ENCODE measurements at regions not wholly inside any gene's neighbourhood (a gene's known extent, or its start where the extent isn't known, plus 50 kb on each side); places are given as distances from the start of the nearest gene placed in this dataset.
"Not testable (repeated sequence)": the region's sequence is repeated elsewhere in the genome, so short reads cannot be mapped to it uniquely, and the experiment has no call there.

- ATAC-seq; H3K27me3 Mint-ChIP-seq; H3K36me3 Mint-ChIP-seq; H3K4me1 Mint-ChIP-seq (ENCODE audit: low read depth in 2 of 2); H3K4me3 Mint-ChIP-seq; H3K9me3 Mint-ChIP-seq; DNase-seq (ENCODE audit: low spot score); H3K27ac Mint-ChIP-seq: not testable (repeated sequence)
These were observed 308.0 kb upstream of the POU5F2 start for GRCh38 chr5:94049307-94049922.

GRCh38 chr5:94045839-94046782 is 304.7 kb upstream of the POU5F2 start:
- ATAC-seq, result no peak

GRCh38 chr5:94043311-94043710 is 301.9 kb upstream of the POU5F2 start:
- DNase-seq (ENCODE audit: low spot score) (no peak), ATAC-seq (no peak)
- Mint-ChIP-seq H3K4me3 (no peak overlapping the region), H3K36me3 (peaks cover 16% of the 10 kb centered on the region), H3K9me3 (no peaks in the 10 kb centered on the region), H3K27me3 (no peaks in the 10 kb centered on the region), H3K4me1 (ENCODE audit: low read depth in 2 of 2) (peaks cover 0 to 3% of the 10 kb centered on the region in 2 donors), H3K27ac (no peak overlapping the region)

More at GRCh38 chr5:94045839-94046782, 304.7 kb upstream of the POU5F2 start:
- Mint-ChIP-seq H3K4me3 (no peak overlapping the region), H3K36me3 (peaks cover 12% of the 10 kb centered on the region), H3K4me1 (ENCODE audit: low read depth in 2 of 2) (peaks cover 0 to 3% of the 10 kb centered on the region in 2 donors), H3K27me3 (no peaks in the 10 kb centered on the region), H3K27ac (no peak overlapping the region), H3K9me3 (no peaks in the 10 kb centered on the region)
- no peak for DNase-seq (ENCODE audit: low spot score)

GRCh38 chr5:94040591-94041148 is 299.3 kb upstream of the POU5F2 start:
- no peak for ATAC-seq
- no peak overlapping the region for H3K27ac Mint-ChIP-seq
- no peak overlapping the region for H3K4me3 Mint-ChIP-seq
- H3K9me3 Mint-ChIP-seq, result no peaks in the 10 kb centered on the region
- no peaks in the 10 kb centered on the region for H3K27me3 Mint-ChIP-seq
- peaks cover 16% of the 10 kb centered on the region for H3K36me3 Mint-ChIP-seq
- no peak for DNase-seq (ENCODE audit: low spot score)
- peaks cover 0 to 3% of the 10 kb centered on the region in 2 donors for H3K4me1 Mint-ChIP-seq (ENCODE audit: low read depth in 2 of 2)

GRCh38 chr5:94039101-94039500 is 297.7 kb upstream of the POU5F2 start:
- Mint-ChIP-seq H3K9me3 (no peaks in the 10 kb centered on the region), H3K36me3 (peaks cover 13% of the 10 kb centered on the region), H3K27me3 (no peaks in the 10 kb centered on the region), H3K4me1 (ENCODE audit: low read depth in 2 of 2) (no peaks in the 10 kb centered on the region), H3K27ac (no peak overlapping the region), H3K4me3 (no peak overlapping the region)
- no peak for ATAC-seq
- no peak for DNase-seq (ENCODE audit: low spot score)

- H3K27me3 Mint-ChIP-seq, result no peaks in the 10 kb centered on the region
- no peaks in the 10 kb centered on the region for H3K9me3 Mint-ChIP-seq
- DNase-seq (ENCODE audit: low spot score), result no peak
- peaks cover 1 to 9% of the 10 kb centered on the region in 2 donors for H3K4me1 Mint-ChIP-seq (ENCODE audit: low read depth in 2 of 2)
- H3K36me3 Mint-ChIP-seq, result peaks cover 16% of the 10 kb centered on the region
- H3K4me3 Mint-ChIP-seq, result no peak overlapping the region
- no peak for ATAC-seq
- H3K27ac Mint-ChIP-seq, result no peak overlapping the region
These were observed 290.2 kb upstream of the POU5F2 start for GRCh38 chr5:94031631-94032030.

GRCh38 chr5:94028001-94028400 is 286.6 kb upstream of the POU5F2 start:
- H3K27ac Mint-ChIP-seq, result no peak overlapping the region
- DNase-seq (ENCODE audit: low spot score) (no peak), ATAC-seq (no peak)
- peaks cover 14% of the 10 kb centered on the region for H3K36me3 Mint-ChIP-seq
- H3K4me3 Mint-ChIP-seq, result no peak overlapping the region
- H3K9me3 Mint-ChIP-seq, result no peaks in the 10 kb centered on the region
- no peaks in the 10 kb centered on the region for H3K27me3 Mint-ChIP-seq
- peaks cover 7 to 20% of the 10 kb centered on the region in 2 donors for H3K4me1 Mint-ChIP-seq (ENCODE audit: low read depth in 2 of 2)

- peaks cover 8% of the 10 kb centered on the region for H3K36me3 Mint-ChIP-seq
- H3K4me1 Mint-ChIP-seq (ENCODE audit: low read depth in 2 of 2), result peaks cover 7 to 19% of the 10 kb centered on the region in 2 donors
- DNase-seq (ENCODE audit: low spot score), result no peak
- no peaks in the 10 kb centered on the region for H3K9me3 Mint-ChIP-seq
- H3K27me3 Mint-ChIP-seq, result no peaks in the 10 kb centered on the region
- no peak for ATAC-seq
- H3K27ac Mint-ChIP-seq, result no peak overlapping the region
- no peak overlapping the region for H3K4me3 Mint-ChIP-seq
These were observed 285.7 kb upstream of the POU5F2 start for GRCh38 chr5:94027145-94027544.

GRCh38 chr5:94025788-94026473 is 284.5 kb upstream of the POU5F2 start:
- Mint-ChIP-seq H3K27me3 (no peaks in the 10 kb centered on the region), H3K36me3 (peaks cover 4% of the 10 kb centered on the region), H3K27ac (no peak overlapping the region), H3K4me1 (ENCODE audit: low read depth in 2 of 2) (peaks cover 7 to 16% of the 10 kb centered on the region in 2 donors), H3K9me3 (no peaks in the 10 kb centered on the region), H3K4me3 (no peak overlapping the region)
- no peak for DNase-seq (ENCODE audit: low spot score)
- no peak for ATAC-seq

- no peaks in the 10 kb centered on the region for H3K9me3 Mint-ChIP-seq
- no peaks in the 10 kb centered on the region for H3K27me3 Mint-ChIP-seq
- H3K27ac Mint-ChIP-seq, result no peak overlapping the region
- peaks cover 9% of the 10 kb centered on the region for H3K36me3 Mint-ChIP-seq
- H3K4me1 Mint-ChIP-seq (ENCODE audit: low read depth in 2 of 2), result peaks cover 7 to 16% of the 10 kb centered on the region in 2 donors
- ATAC-seq (no peak), DNase-seq (ENCODE audit: low spot score) (no peak)
- no peak overlapping the region for H3K4me3 Mint-ChIP-seq
These were observed 283.2 kb upstream of the POU5F2 start for GRCh38 chr5:94024620-94025019.

- Mint-ChIP-seq H3K36me3 (peaks cover 10% of the 10 kb centered on the region), H3K9me3 (no peaks in the 10 kb centered on the region), H3K27ac (no peak overlapping the region), H3K27me3 (no peaks in the 10 kb centered on the region), H3K4me1 (ENCODE audit: low read depth in 2 of 2) (peaks cover 7 to 13% of the 10 kb centered on the region in 2 donors), H3K4me3 (no peak overlapping the region)
- ATAC-seq (no peak), DNase-seq (ENCODE audit: low spot score) (no peak)
These were observed 282.7 kb upstream of the POU5F2 start for GRCh38 chr5:94024101-94024500.

GRCh38 chr5:94021246-94021645 is 279.8 kb upstream of the POU5F2 start:
- ATAC-seq (no peak), DNase-seq (ENCODE audit: low spot score) (no peak)
- Mint-ChIP-seq H3K36me3 (peaks cover 32% of the 10 kb centered on the region), H3K4me1 (ENCODE audit: low read depth in 2 of 2) (peaks cover 2 to 21% of the 10 kb centered on the region in 2 donors), H3K9me3 (peaks cover 9% of the 10 kb centered on the region), H3K27me3 (no peaks in the 10 kb centered on the region), H3K4me3 (no peak overlapping the region), H3K27ac (no peak overlapping the region)

GRCh38 chr5:94017579-94017978 is 276.2 kb upstream of the POU5F2 start:
- Mint-ChIP-seq H3K36me3 (peaks cover 56% of the 10 kb centered on the region), H3K27ac (no peak overlapping the region), H3K9me3 (peaks cover 15% of the 10 kb centered on the region), H3K27me3 (no peaks in the 10 kb centered on the region), H3K4me1 (ENCODE audit: low read depth in 2 of 2) (peaks cover 0 to 12% of the 10 kb centered on the region in 2 donors), H3K4me3 (no peak overlapping the region)
- ATAC-seq (no peak), DNase-seq (ENCODE audit: low spot score) (no peak)
